CD14-positive monocyte (primary cell): ENCODE measurements at regions not wholly inside any gene's neighbourhood (a gene's known extent, or its start where the extent isn't known, plus 50 kb on each side); places are given as distances from the start of the nearest gene placed in this dataset.

Experiments used
- DNase-seq, 3 donors: peaks; one replicate each; pipeline ENCODE4 v3.0.0-alpha.2; 2011 to 2022
- H2AFZ ChIP-seq: 2 replicates; pipeline ENCODE4 v1.6.0; 2012; ENCODE audit warnings: mild to moderate bottlenecking, low read depth, low read length, inconsistent platforms; ENCODE audit not compliant: insufficient read depth, poor library complexity, severe bottlenecking
- H3K27ac ChIP-seq, 2 donors: 1 replicate in 1 of 2; 2 replicates in 1 of 2; pipeline ENCODE4 v1.5.1; 2012 to 2013; ENCODE audit warnings: low read length in 2 of 2, control low read depth in 1 of 2, inconsistent platforms in 1 of 2, low read depth in 1 of 2, mild to moderate bottlenecking in 1 of 2
- H3K27me3 ChIP-seq, 2 donors: one replicate each; pipeline versions ENCODE4 v1.6.0 to v1.6.1; 2011 to 2013; ENCODE audit warnings: low read length in 2 of 2; ENCODE audit not compliant: control insufficient read depth in 2 of 2, insufficient read depth in 2 of 2
- H3K36me3 ChIP-seq, 2 donors: replicated peaks in 1 of 2; 1 replicate in 1 of 2; 2 replicates in 1 of 2; pipeline versions ENCODE4 v1.5.1 to v1.6.1; 2012 to 2013; ENCODE audit warnings: low read length in 2 of 2, control low read depth in 1 of 2, inconsistent platforms in 1 of 2, mild to moderate bottlenecking in 1 of 2; ENCODE audit not compliant: insufficient read depth in 2 of 2, control insufficient read depth in 1 of 2
- H3K4me1 ChIP-seq, 2 donors: 1 replicate in 1 of 2; 2 replicates in 1 of 2; pipeline versions ENCODE4 v1.5.1 to v1.6.1; 2012 to 2013; ENCODE audit warnings: low read length in 2 of 2, control low read depth in 1 of 2, inconsistent platforms in 1 of 2, mild to moderate bottlenecking in 1 of 2, moderate library complexity in 1 of 2; ENCODE audit not compliant: insufficient read depth in 2 of 2, control insufficient read depth in 1 of 2
- H3K4me2 ChIP-seq: replicated peaks from 2 replicates; pipeline ENCODE3; 2012; ENCODE audit warnings: low read length, moderate library complexity, mild to moderate bottlenecking; ENCODE audit not compliant: poor library complexity, severe bottlenecking; ENCODE audit errors: extremely low read depth
- H3K4me3 ChIP-seq, 3 experiments: fragments of 200-600 bp in 1 of 3; sonication (generic) in 1 of 3; replicated peaks in 1 of 3; 1 replicate in 2 of 3; 2 replicates in 1 of 3; pipeline ENCODE4 v1.5.1; 2011 to 2013; ENCODE audit warnings: low read length in 3 of 3, mild to moderate bottlenecking in 3 of 3, control low read depth in 2 of 3, low read depth in 2 of 3, inconsistent platforms in 1 of 3, moderate library complexity in 1 of 3
- H3K79me2 ChIP-seq: 2 replicates; pipeline ENCODE4 v1.6.0; 2012; ENCODE audit warnings: mild to moderate bottlenecking, control low read depth, inconsistent platforms, low read length, moderate library complexity; ENCODE audit not compliant: insufficient read depth
- H3K9ac ChIP-seq: 2 replicates; pipeline ENCODE4 v1.6.0; 2017; ENCODE audit warnings: low read length, mild to moderate bottlenecking; ENCODE audit not compliant: insufficient read depth, poor library complexity, severe bottlenecking
- H3K9me3 ChIP-seq, 2 donors: replicated peaks in 1 of 2; 1 replicate in 1 of 2; 2 replicates in 1 of 2; pipeline versions ENCODE4 v1.5.1 to v1.6.1; 2012 to 2013; ENCODE audit warnings: low read length in 2 of 2, control low read depth in 1 of 2; ENCODE audit not compliant: control insufficient read depth in 1 of 2, insufficient read depth in 1 of 2
- H4K20me1 ChIP-seq: 2 replicates; pipeline ENCODE4 v1.6.0; 2012; ENCODE audit warnings: mild to moderate bottlenecking, low read length, control low read depth, moderate library complexity; ENCODE audit not compliant: insufficient read depth
- H3K27ac Mint-ChIP-seq, 7 donors: one replicate each; pipeline ENCODE4 v1.8.0; 2020; ENCODE audit warnings: mild to moderate bottlenecking in 7 of 7, mixed read lengths in 7 of 7, moderate library complexity in 6 of 7, inconsistent platforms in 2 of 7
- H3K27me3 Mint-ChIP-seq, 3 donors: one replicate each; pipeline ENCODE4 v1.8.0; 2021 to 2022; ENCODE audit warnings: low read depth in 3 of 3, mild to moderate bottlenecking in 3 of 3, mixed read lengths in 3 of 3, moderate library complexity in 3 of 3, inconsistent platforms in 1 of 3
- H3K36me3 Mint-ChIP-seq, 2 donors: one replicate each; pipeline ENCODE4 v1.8.0; 2020; ENCODE audit warnings: mixed read lengths in 2 of 2, inconsistent platforms in 1 of 2, mild to moderate bottlenecking in 1 of 2
- H3K4me1 Mint-ChIP-seq: one replicate; pipeline ENCODE4 v1.8.0; 2020; ENCODE audit warnings: mild to moderate bottlenecking, mixed read lengths
- H3K4me3 Mint-ChIP-seq, 2 donors: one replicate each; pipeline ENCODE4 v1.8.0; 2020; ENCODE audit warnings: mild to moderate bottlenecking in 2 of 2, mixed read lengths in 2 of 2, moderate library complexity in 1 of 2
- H3K9me3 Mint-ChIP-seq, 7 donors: one replicate each; pipeline ENCODE4 v1.8.0; 2020 to 2022; ENCODE audit warnings: mixed read lengths in 7 of 7, mild to moderate bottlenecking in 6 of 7, moderate library complexity in 6 of 7, inconsistent platforms in 2 of 7
- CTCF ChIP-seq: fragments of 200-600 bp; IDR thresholded peaks from one replicate; pipeline ENCODE4 v1.8.0; 2022; ENCODE audit warnings: antibody characterized with exemption, mild to moderate bottlenecking
- WGBS: methylation state at CpG from one replicate; pipeline ENCODE4 v1.1.5; 2013; ENCODE audit warnings: missing lambda C conversion rate; ENCODE audit not compliant: insufficient coverage; 5-methylcytosine and 5-hydroxymethylcytosine counted together
- intact Hi-C, 2 donors: fragments of 100-400 bp; cut with micrococcal nuclease; formaldehyde crosslinking; loops; one replicate each; pipeline versions ENCODE4 v1.15.0 to v1.15.1; 2023

- DNase-seq: no peak
- Histone ChIP-seq H3K4me2 (no peak overlapping the region), H3K9ac (no peak overlapping the region), H3K4me1 (no peaks in the 10 kb centered on the region), H3K9me3 (peaks cover 0 to 5% of the 10 kb centered on the region in 2 donors), H3K36me3 (no peaks in the 10 kb centered on the region), H3K27me3 (no peaks in the 10 kb centered on the region), H4K20me1 (no peaks in the 10 kb centered on the region), H3K79me2 (no peaks in the 10 kb centered on the region), H3K4me3 (no peak overlapping the region), H3K27ac (no peak overlapping the region), H2AFZ (no peak overlapping the region)
- no CpG with 5 or more reads among the region's 2 CpGs for WGBS
- Mint-ChIP-seq H3K4me1 (no peaks in the 10 kb centered on the region), H3K27me3 (no peaks in the 10 kb centered on the region), H3K4me3 (no peak overlapping the region), H3K9me3 (peaks cover 0 to 5% (median 2%) of the 10 kb centered on the region in 7 donors), H3K27ac (no peak overlapping the region), H3K36me3 (no peaks in the 10 kb centered on the region)
- intact Hi-C loops: no loop called here
- no peak for TF ChIP-seq CTCF
These were observed 204.3 kb upstream of the ZC3H15 start for GRCh38 chr2:186281726-186282125.

- no peaks in the 10 kb centered on the region for H4K20me1 ChIP-seq
- no peak overlapping the region for H3K4me3 ChIP-seq
- H3K4me1 ChIP-seq: no peaks in the 10 kb centered on the region
- intact Hi-C loops: no loop called here
- H3K27me3 Mint-ChIP-seq: peaks cover 0 to 1% (median 0%) of the 10 kb centered on the region in 3 donors
- H3K27ac ChIP-seq: no peak overlapping the region
- no CpG with 5 or more reads among the region's 3 CpGs for WGBS
- H3K79me2 ChIP-seq: no peaks in the 10 kb centered on the region
- no peaks in the 10 kb centered on the region for H3K36me3 ChIP-seq
- H3K4me3 Mint-ChIP-seq: no peak overlapping the region
- H3K9me3 Mint-ChIP-seq: peaks cover 2 to 8% (median 4%) of the 10 kb centered on the region in 7 donors
- no peaks in the 10 kb centered on the region for H3K36me3 Mint-ChIP-seq
- H3K4me2 ChIP-seq: no peak overlapping the region
- H3K27ac Mint-ChIP-seq: no peak overlapping the region
- H3K9ac ChIP-seq: no peak overlapping the region
- DNase-seq: no peak
- no peak overlapping the region for H2AFZ ChIP-seq
- no peaks in the 10 kb centered on the region for H3K9me3 ChIP-seq
- H3K27me3 ChIP-seq: no peaks in the 10 kb centered on the region
- no peak for TF ChIP-seq CTCF
- no peaks in the 10 kb centered on the region for H3K4me1 Mint-ChIP-seq
These were observed 191.7 kb upstream of the ZC3H15 start for GRCh38 chr2:186294248-186294888.
